ENCODE measurements at regions not wholly inside any gene's neighbourhood (a gene's known extent, or its start where the extent isn't known, plus 50 kb on each side); places are given as distances from the start of the nearest gene placed in this dataset.

- Histone ChIP-seq H3K4me1 (ENCODE audit: insufficient read depth, low read length) (no peaks in the 10 kb centered on the region), H3K9me3 (ENCODE audit: low read length) (0 out of 2 replicates have a peak, but pooled peaks cover 2% of the 10 kb centered on the region), H3K9ac (ENCODE audit: low read length) (no peak overlapping the region), H3F3A (ENCODE audit: low read length, unreplicated experiment) (no peaks in the 10 kb centered on the region), H3K79me2 (ENCODE audit: low read length) (no peaks in the 10 kb centered on the region), H3K9me2 (replicated peaks; ENCODE audit: low read length) (no peaks in the 10 kb centered on the region), H3K27me3 (ENCODE audit: low read length) (no peaks in the 10 kb centered on the region), H3K36me3 (ENCODE audit: low read depth, low read length) (no peaks in the 10 kb centered on the region), H3K4me3 (ENCODE audit: low read length) (no peak overlapping the region), H3K4me2 (ENCODE audit: low read length) (no peak overlapping the region), H3K27ac (ENCODE audit: low read length) (no peak overlapping the region), H4K20me1 (ENCODE audit: low read length) (no peaks in the 10 kb centered on the region), H2AFZ (ENCODE audit: low read length) (no peak overlapping the region)
- DNase-seq = no peak
- no TSS peak for BruUV-seq (replicated peaks)
- TF ChIP-seq CTCF (conservative IDR thresholded peaks at IDR 0.05; ENCODE audit: low read depth, low read length) (no peak), EZH2 (IDR thresholded peaks at IDR 0.05; ENCODE audit: low read length, unreplicated experiment) (no peak), EZH2phosphoT487 (IDR thresholded peaks at IDR 0.05; ENCODE audit: borderline replicate concordance, low read length) (no peak)
- ChIA-PET CTCF (no interaction called here), POLR2A (ENCODE audit: unreplicated experiment) (no interaction called here)
- ATAC-seq = no peak
- intact Hi-C loops (cut with micrococcal nuclease) = no loop called here
These were observed 171.7 kb downstream of the KLF6 start for GRCh38 chr10:3613318-3613717.

GRCh38 chr10:3612183-3613001, 172.6 kb downstream of the KLF6 start:
- H3F3A ChIP-seq (ENCODE audit: low read length, unreplicated experiment) = no peaks in the 10 kb centered on the region
- H2AFZ ChIP-seq (ENCODE audit: low read length) = no peak overlapping the region
- no peak for ATAC-seq
- no peaks in the 10 kb centered on the region for H4K20me1 ChIP-seq (ENCODE audit: low read length)
- TF ChIP-seq EZH2 (IDR thresholded peaks at IDR 0.05; ENCODE audit: low read length, unreplicated experiment) (no peak), EZH2phosphoT487 (IDR thresholded peaks at IDR 0.05; ENCODE audit: borderline replicate concordance, low read length) (no peak), CTCF (conservative IDR thresholded peaks at IDR 0.05; ENCODE audit: low read depth, low read length) (no peak)
- ChIA-PET CTCF (no interaction called here), POLR2A (ENCODE audit: unreplicated experiment) (no interaction called here)
- no peak overlapping the region for H3K4me3 ChIP-seq (ENCODE audit: low read length)
- no peaks in the 10 kb centered on the region for H3K79me2 ChIP-seq (ENCODE audit: low read length)
- DNase-seq = no peak
- H3K9me2 ChIP-seq (replicated peaks; ENCODE audit: low read length) = no peaks in the 10 kb centered on the region
- H3K9ac ChIP-seq (ENCODE audit: low read length) = no peak overlapping the region
- H3K9me3 ChIP-seq (ENCODE audit: low read length) = 0 out of 2 replicates have a peak, but pooled peaks cover 4% of the 10 kb centered on the region
- no peak overlapping the region for H3K27ac ChIP-seq (ENCODE audit: low read length)
- H3K27me3 ChIP-seq (ENCODE audit: low read length) = no peaks in the 10 kb centered on the region
- intact Hi-C loops (cut with micrococcal nuclease) = no loop called here
- no TSS peak for BruUV-seq (replicated peaks)
- H3K4me2 ChIP-seq (ENCODE audit: low read length) = no peak overlapping the region
- no peaks in the 10 kb centered on the region for H3K4me1 ChIP-seq (ENCODE audit: insufficient read depth, low read length)
- H3K36me3 ChIP-seq (ENCODE audit: low read depth, low read length) = no peaks in the 10 kb centered on the region

GRCh38 chr10:3606309-3606708, 178.7 kb downstream of the KLF6 start:
- Histone ChIP-seq H3K9me3 (ENCODE audit: low read length) (0 out of 2 replicates have a peak, but pooled peaks cover 4% of the 10 kb centered on the region), H3K9me2 (replicated peaks; ENCODE audit: low read length) (no peaks in the 10 kb centered on the region), H3K79me2 (ENCODE audit: low read length) (no peaks in the 10 kb centered on the region), H3K9ac (ENCODE audit: low read length) (no peak overlapping the region), H3K4me3 (ENCODE audit: low read length) (no peak overlapping the region), H3K4me1 (ENCODE audit: insufficient read depth, low read length) (no peaks in the 10 kb centered on the region), H4K20me1 (ENCODE audit: low read length) (no peaks in the 10 kb centered on the region), H2AFZ (ENCODE audit: low read length) (no peak overlapping the region), H3K4me2 (ENCODE audit: low read length) (no peak overlapping the region), H3F3A (ENCODE audit: low read length, unreplicated experiment) (no peaks in the 10 kb centered on the region), H3K27me3 (ENCODE audit: low read length) (no peaks in the 10 kb centered on the region), H3K36me3 (ENCODE audit: low read depth, low read length) (no peaks in the 10 kb centered on the region), H3K27ac (ENCODE audit: low read length) (no peak overlapping the region)
- ChIA-PET POLR2A (ENCODE audit: unreplicated experiment) (no interaction called here), CTCF (no interaction called here)
- DNase-seq (no peak), ATAC-seq (no peak)
- TF ChIP-seq EZH2 (IDR thresholded peaks at IDR 0.05; ENCODE audit: low read length, unreplicated experiment) (no peak), CTCF (conservative IDR thresholded peaks at IDR 0.05; ENCODE audit: low read depth, low read length) (no peak), EZH2phosphoT487 (IDR thresholded peaks at IDR 0.05; ENCODE audit: borderline replicate concordance, low read length) (no peak)
- no TSS peak for BruUV-seq (replicated peaks)
- intact Hi-C loops (cut with micrococcal nuclease) = no loop called here

Data from PC-3 (cell line).